Smooth muscle cell (in vitro differentiated cells): ENCODE measurements at regions not wholly inside any gene's neighbourhood (a gene's known extent, or its start where the extent isn't known, plus 50 kb on each side); places are given as distances from the start of the nearest gene placed in this dataset.

Source experiments
- DNase-seq: peaks from one replicate; lab custom pipeline; 2025; ENCODE audit not compliant: unreplicated experiment; lab: John Stamatoyannopoulos, UW
- H2AFZ ChIP-seq: fragments of 200-600 bp; sonication (generic); 2 replicates; pipeline ENCODE4 v1.6.0; 2016; ENCODE audit warnings: antibody characterized with exemption, low read depth, mild to moderate bottlenecking
- H3F3A ChIP-seq: fragments of 200-600 bp; sonication (generic); 2 replicates; pipeline ENCODE4 v1.6.0; 2017; ENCODE audit warnings: antibody characterized with exemption, low read depth
- H3K27ac ChIP-seq: fragments of 200-600 bp; sonication (generic); 2 replicates; pipeline ENCODE4 v1.5.1; 2016; ENCODE audit warnings: low read depth, mild to moderate bottlenecking
- H3K27me3 ChIP-seq: fragments of 200-600 bp; sonication (generic); 2 replicates; pipeline ENCODE4 v1.6.1; 2016; ENCODE audit warnings: low read depth, mild to moderate bottlenecking
- H3K36me3 ChIP-seq: fragments of 200-600 bp; sonication (generic); 2 replicates; pipeline ENCODE4 v1.5.1; 2016; ENCODE audit warnings: low read depth
- H3K4me1 ChIP-seq: fragments of 200-600 bp; sonication (generic); 2 replicates; pipeline ENCODE4 v1.5.1; 2016; ENCODE audit warnings: low read depth
- H3K4me2 ChIP-seq: fragments of 200-600 bp; sonication (generic); 2 replicates; pipeline ENCODE4 v1.6.0; 2016; ENCODE audit warnings: mild to moderate bottlenecking
- H3K4me3 ChIP-seq: fragments of 200-600 bp; sonication (generic); 2 replicates; pipeline ENCODE4 v1.5.1; 2016; ENCODE audit warnings: mild to moderate bottlenecking
- H3K79me2 ChIP-seq: fragments of 200-600 bp; sonication (generic); 2 replicates; pipeline ENCODE4 v1.6.0; 2016; ENCODE audit warnings: low read depth, mild to moderate bottlenecking
- H3K9ac ChIP-seq: fragments of 200-600 bp; sonication (generic); 2 replicates; pipeline ENCODE4 v1.6.0; 2016; ENCODE audit warnings: low read depth
- H3K9me3 ChIP-seq: fragments of 200-600 bp; sonication (generic); replicated peaks from 2 replicates; pipeline ENCODE4 v1.5.1; 2016; ENCODE audit warnings: low read depth
- H4K20me1 ChIP-seq: fragments of 200-600 bp; sonication (generic); 2 replicates; pipeline ENCODE4 v1.6.0; 2016; ENCODE audit warnings: low read depth
- WGBS: methylation state at CpG from one replicate; pipeline ENCODE4 v1.1.7; 2016; ENCODE audit warnings: low lambda C conversion rate; 5-methylcytosine and 5-hydroxymethylcytosine counted together
- TF ChIP-seq, protein P1 (sequence below): fragments of 200-600 bp; sonication (generic); IDR thresholded peaks from 2 replicates; pipeline ENCODE4 v1.5.1; 2017; ENCODE audit warnings: borderline replicate concordance, mild to moderate bottlenecking, antibody characterized with exemption; ENCODE audit not compliant: insufficient read depth, poor library complexity, severe bottlenecking

DNA sequence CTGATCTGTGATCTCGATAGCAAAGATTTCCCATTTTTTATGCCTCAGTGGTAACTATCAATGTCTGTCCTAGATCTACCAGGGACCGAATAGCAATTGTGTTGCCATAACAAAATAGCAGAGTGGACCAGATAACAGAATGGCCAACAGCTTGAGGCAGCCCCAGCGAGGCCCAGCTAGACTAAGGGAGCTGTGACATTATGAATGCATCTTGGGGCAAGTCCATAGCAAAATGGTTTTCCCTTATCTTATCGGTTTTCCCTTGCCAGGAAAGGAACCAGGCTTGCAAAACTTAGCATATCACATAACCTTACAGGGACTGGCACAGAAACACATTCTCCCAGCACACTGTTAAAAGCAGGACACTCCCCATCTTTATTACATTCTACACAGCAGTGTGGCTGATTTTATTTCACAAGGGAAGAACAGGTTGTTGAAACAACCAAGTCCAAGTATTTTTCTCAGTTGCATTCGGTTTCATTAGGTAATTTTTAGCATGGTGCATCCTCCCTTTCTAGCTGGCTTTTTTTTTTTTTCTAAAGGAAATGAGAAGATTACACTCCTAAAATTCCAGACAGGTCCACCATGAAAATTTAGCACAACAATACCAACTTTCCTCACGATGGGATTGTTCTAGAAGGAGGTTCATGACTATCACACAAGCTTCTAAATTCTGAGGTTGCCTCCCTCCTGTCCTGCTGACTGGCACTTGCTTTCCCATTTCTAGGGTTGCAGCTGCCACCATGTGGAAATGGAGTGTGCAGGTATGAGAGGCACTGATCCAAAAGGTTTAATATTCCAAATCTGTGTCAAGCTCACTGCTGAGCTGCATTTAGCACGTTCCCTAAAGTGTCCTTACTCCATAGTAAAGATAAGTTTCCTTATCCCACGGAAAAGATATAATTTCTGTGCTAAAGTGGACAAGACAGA is 97.0 kb upstream of the SLC35G4 start:
- H4K20me1 ChIP-seq, result no peaks in the 10 kb centered on the region
- no peaks in the 10 kb centered on the region for H3K27me3 ChIP-seq
- no peak overlapping the region for H3K4me3 ChIP-seq
- no peaks in the 10 kb centered on the region for H3K4me1 ChIP-seq
- no peak overlapping the region for H3K9ac ChIP-seq
- H3K79me2 ChIP-seq, result no peaks in the 10 kb centered on the region
- H3K9me3 ChIP-seq, result no peaks in the 10 kb centered on the region
- no peak overlapping the region for H3K4me2 ChIP-seq
- H3K36me3 ChIP-seq, result no peaks in the 10 kb centered on the region
- WGBS, result 73% methylated on average over 8 of the region's 8 CpGs
- TF ChIP-seq, protein P1, sequence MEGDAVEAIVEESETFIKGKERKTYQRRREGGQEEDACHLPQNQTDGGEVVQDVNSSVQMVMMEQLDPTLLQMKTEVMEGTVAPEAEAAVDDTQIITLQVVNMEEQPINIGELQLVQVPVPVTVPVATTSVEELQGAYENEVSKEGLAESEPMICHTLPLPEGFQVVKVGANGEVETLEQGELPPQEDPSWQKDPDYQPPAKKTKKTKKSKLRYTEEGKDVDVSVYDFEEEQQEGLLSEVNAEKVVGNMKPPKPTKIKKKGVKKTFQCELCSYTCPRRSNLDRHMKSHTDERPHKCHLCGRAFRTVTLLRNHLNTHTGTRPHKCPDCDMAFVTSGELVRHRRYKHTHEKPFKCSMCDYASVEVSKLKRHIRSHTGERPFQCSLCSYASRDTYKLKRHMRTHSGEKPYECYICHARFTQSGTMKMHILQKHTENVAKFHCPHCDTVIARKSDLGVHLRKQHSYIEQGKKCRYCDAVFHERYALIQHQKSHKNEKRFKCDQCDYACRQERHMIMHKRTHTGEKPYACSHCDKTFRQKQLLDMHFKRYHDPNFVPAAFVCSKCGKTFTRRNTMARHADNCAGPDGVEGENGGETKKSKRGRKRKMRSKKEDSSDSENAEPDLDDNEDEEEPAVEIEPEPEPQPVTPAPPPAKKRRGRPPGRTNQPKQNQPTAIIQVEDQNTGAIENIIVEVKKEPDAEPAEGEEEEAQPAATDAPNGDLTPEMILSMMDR, result peak; percentile 4
- H3F3A ChIP-seq, result no peaks in the 10 kb centered on the region
- no peak overlapping the region for H3K27ac ChIP-seq
- no peak overlapping the region for H2AFZ ChIP-seq
- no peak for DNase-seq

DNA sequence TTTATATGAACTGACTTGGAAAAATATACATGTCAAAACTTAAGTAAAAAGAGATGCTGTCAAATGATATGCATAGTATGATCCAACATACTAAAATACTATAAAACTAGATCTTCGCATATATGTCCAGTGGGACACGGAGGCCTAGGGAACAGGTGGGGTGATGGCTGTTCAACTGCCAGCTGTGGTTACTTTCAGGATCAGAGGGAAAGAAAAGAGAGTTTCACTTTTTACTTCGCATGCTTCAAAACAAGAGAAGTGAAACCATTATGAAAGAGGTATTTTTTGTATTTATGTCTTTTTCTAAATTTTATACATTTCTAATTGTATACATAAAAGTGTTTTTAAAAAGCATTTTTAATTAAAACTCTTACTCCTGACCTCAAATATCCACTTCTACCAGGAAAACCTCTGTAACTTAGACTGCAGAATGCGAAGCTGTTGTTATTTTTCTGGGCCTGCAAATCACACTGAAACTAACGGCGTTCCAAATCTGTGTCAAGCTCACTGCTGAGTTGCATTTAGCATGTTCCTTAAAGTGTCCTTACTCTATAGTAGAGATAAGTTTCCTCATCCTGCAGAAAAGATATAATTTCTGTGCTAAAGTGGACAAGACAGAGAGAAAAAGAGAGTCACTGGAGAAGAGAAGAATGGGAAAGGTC is 97.8 kb upstream of the SLC35G4 start:
- no peak overlapping the region for H3K4me3 ChIP-seq
- WGBS, result 86% methylated on average over 6 of the region's 6 CpGs

DNA sequence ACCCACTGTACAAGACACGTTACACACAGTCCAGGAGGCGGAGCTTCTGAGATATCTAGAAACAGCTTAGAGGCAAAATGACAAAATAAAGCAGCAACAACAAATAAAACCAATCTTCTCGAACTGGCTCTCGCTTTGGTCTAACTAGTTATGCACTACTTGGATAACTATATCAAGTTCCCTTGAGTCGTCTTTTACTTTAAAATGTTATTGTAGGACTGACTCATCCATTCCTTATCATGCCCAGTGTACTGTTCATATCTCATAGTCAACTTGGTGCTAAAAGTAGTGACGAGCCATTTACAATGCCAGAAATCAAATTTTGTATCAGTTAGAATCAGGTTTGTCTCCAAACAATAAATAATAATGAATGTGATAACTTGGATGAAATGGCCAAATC is 102.5 kb upstream of the SLC35G4 start:
- H3K27ac ChIP-seq, result no peak overlapping the region
- H3F3A ChIP-seq, result no peaks in the 10 kb centered on the region
- H3K4me1 ChIP-seq, result no peaks in the 10 kb centered on the region
- no peak overlapping the region for H3K4me3 ChIP-seq
- no peaks in the 10 kb centered on the region for H4K20me1 ChIP-seq
- DNase-seq, result no peak
- no peaks in the 10 kb centered on the region for H3K9me3 ChIP-seq
- TF ChIP-seq, protein P1, result no peak
- no peaks in the 10 kb centered on the region for H3K27me3 ChIP-seq
- no peaks in the 10 kb centered on the region for H3K79me2 ChIP-seq
- no peak overlapping the region for H3K4me2 ChIP-seq
- WGBS, result 50% methylated on average over 6 of the region's 6 CpGs
- H2AFZ ChIP-seq, result no peak overlapping the region
- no peaks in the 10 kb centered on the region for H3K36me3 ChIP-seq
- H3K9ac ChIP-seq, result no peak overlapping the region

More for the DNA sequence above, 97.8 kb upstream of the SLC35G4 start:
- no peaks in the 10 kb centered on the region for H3K79me2 ChIP-seq
- no peak overlapping the region for H3K9ac ChIP-seq
- H3K27me3 ChIP-seq, result no peaks in the 10 kb centered on the region
- H3K9me3 ChIP-seq, result no peaks in the 10 kb centered on the region
- TF ChIP-seq, protein P1, result no peak
- H3K4me1 ChIP-seq, result no peaks in the 10 kb centered on the region
- H3K4me2 ChIP-seq, result no peak overlapping the region
- H4K20me1 ChIP-seq, result no peaks in the 10 kb centered on the region
- no peaks in the 10 kb centered on the region for H3K36me3 ChIP-seq
- H3K27ac ChIP-seq, result no peak overlapping the region
- H2AFZ ChIP-seq, result no peak overlapping the region
- H3F3A ChIP-seq, result no peaks in the 10 kb centered on the region
- DNase-seq, result no peak
